Pons (tissue), 1 donor: ENCODE measurements at regions not wholly inside any gene's neighbourhood (a gene's known extent, or its start where the extent isn't known, plus 50 kb on each side); places are given as distances from the start of the nearest gene placed in this dataset.

ENCODE experiments used
- DNase-seq: peaks from one replicate; pipeline ENCODE4 v3.0.0-alpha.2; 2016; ENCODE audit warnings: low spot score

DNA sequence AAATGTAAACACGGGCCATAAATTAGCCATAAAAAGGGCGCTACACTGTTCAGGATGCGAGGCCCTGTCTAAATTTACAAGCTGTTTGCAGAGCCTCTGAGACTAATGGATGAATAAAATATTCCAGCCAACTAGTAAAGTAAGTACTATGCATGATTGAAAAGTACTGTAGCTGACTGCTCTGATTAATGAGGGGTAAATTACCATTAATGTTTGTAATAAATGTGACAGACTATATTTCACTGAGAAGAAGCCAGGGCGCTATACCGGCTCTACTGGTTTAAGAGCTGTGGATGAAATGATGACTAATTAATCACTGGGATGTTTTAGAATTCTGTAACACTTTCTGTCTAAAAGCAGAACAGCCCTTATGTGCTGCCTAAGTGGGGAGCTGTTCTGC, 54.3 kb upstream of the RGPD4 start:
- DNase-seq = no peak

DNA sequence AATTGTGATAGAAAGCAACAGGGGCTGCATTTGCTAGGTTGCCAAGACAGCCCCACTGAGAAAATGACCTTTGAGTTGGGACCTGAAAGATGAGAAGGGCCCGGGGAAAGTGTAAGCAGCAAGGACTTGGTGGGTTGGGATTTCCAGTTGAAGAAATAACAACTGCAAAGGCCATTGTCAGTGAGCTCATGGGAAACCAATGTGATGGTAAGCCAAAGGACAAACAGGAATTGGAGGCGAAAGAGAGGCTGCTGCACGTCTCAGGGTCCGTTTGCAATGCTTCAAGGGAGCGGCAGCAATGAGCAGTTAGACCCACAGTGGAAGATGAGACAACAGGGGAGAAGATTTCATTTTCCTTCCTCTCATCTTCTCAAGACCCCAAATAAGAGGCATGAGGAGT, 51.5 kb upstream of the RGPD4 start:
- no peak for DNase-seq

DNA sequence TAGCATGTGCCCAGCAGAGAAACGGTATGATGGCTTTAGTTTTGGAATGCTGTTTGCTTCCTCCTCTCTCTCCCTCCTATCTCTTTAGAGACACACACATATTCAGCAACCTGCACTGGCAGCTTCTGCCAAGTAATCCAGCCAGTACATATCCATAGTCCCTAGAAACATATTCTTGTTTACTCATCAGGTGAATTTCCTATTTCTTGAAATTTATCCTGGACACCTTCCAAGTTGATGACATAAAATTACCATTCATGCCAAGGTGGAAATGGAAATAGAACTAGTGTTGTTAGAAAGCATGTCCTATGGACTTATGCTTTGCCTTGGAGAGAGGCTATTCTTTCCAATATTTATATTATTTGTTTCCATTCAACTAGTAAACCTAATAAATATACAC, 50.9 kb upstream of the RGPD4 start:
- no peak for DNase-seq

- no peak for DNase-seq
These were observed 50.3 kb upstream of the RGPD4 start for GRCh38 chr2:107776362-107776761.
